ENCODE measurements at regions not wholly inside any gene's neighbourhood (a gene's known extent, or its start where the extent isn't known, plus 50 kb on each side); places are given as distances from the start of the nearest gene placed in this dataset.

- TF ChIP-seq CTCF (IDR thresholded peaks at IDR 0.05; ENCODE audit: low read length) = no peak
- no peak for TF ChIP-seq EZH2 (optimal IDR thresholded peaks at IDR 0.05; ENCODE audit: low read depth, low read length)
- no peak for TF ChIP-seq EZH2phosphoT487 (IDR thresholded peaks at IDR 0.05; ENCODE audit: low read length)
Observed at GRCh38 chr5:127236254-127236653, 54.3 kb upstream of the MEGF10 start.

Measured in MM.1S (cell line).